Activated CD4-positive, alpha-beta T cell treated with anti-CD3 and anti-CD28 coated beads for 1 hour (primary cell): ENCODE measurements at regions not wholly inside any gene's neighbourhood (a gene's known extent, or its start where the extent isn't known, plus 50 kb on each side); places are given as distances from the start of the nearest gene placed in this dataset.

Experiments used
- DNase-seq: peaks from one replicate; pipeline ENCODE4 v3.0.0-alpha.2; 2020

DNA sequence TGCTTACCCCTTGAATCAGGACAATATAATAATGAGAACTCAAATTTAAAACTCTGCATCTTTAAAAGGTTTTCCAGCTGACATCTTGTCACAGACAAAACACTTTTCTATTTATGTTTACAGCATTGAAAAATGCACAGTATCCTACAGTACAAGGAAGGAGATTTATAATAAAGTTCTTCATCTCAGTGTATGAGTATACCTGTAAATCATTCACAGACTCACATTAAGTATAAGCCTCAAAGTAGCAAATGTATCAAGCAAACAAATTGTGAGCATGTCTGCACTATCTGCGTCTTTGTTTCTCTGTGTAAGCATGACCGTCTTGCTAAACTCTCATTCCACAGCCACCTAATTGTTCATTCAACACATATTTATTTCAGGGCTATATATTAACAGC lies 52.8 kb downstream of the PPP1R2C start:
- no peak for DNase-seq

DNA sequence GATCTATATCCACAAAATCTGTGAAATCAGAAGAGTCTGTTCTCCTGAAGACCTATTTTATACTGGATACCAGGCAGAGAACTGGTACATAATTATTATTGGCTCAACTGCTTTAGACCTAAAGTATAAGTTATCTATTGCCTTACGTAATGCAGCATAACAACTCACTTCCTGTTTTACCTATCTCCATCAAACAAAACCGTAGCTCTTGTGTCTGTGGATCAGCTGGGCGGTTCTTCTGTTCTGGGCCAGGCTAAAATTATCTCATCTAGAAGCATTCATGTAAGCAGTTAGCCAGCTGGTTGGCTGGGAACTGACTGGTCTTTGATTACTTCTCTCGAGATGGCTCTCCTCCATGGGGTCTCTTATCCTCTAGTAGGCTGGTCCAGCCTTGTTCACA lies 57.8 kb downstream of the PPP1R2C start:
- no peak for DNase-seq

DNA sequence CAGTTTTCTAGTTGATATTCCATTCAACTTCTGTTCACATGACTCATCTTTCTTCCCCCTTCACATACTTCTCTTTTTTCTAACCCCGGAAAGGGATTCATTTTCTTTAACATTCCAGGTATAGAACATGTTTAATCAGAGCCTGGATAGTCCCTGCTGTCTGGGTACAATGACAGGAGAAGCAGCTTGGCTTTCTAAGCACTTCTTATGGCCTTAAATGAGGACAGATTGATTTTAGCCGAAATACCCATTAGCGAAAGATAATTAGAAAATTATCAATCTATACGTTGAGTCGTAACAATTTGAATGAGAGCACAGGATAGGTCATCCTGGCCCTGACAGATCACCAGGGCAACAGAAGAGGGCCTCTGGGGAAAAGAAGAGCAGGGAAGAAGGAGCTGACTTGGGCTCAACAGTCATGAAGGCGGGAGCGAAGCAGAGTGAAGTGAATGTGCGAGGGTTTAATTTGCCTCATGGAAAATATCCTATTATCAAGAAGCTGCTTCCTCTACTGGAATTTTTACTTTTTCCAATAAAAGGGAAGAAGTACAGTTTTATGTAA lies 62.2 kb downstream of the PPP1R2C start:
- no peak for DNase-seq

- DNase-seq = peak; percentile 13
Measured at GRCh38 chrX:42714981-42715700, 62.8 kb downstream of the PPP1R2C start.

DNA sequence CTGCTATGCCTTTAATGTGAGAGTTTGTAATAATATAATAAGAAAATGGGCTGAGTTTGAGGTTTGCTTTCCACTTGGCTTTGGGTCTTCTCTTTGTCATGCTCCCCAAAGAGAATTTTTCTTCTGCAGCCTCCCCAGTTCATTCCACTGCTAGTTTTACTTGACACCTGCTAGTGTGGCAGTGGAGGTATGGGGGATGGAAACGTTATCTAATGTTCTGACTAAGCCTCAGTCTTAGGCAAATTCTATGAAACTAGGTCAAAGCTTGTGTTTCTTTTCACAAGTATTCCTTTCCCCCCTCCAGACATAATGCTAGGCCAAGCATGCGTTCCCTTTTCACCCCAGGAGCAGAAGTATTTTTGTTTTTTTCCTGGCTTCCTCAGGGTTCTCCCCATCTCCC lies 67.5 kb downstream of the PPP1R2C start:
- DNase-seq = no peak

GRCh38 chrX:42708222-42708621 lies 69.7 kb downstream of the PPP1R2C start:
- no peak for DNase-seq

DNA sequence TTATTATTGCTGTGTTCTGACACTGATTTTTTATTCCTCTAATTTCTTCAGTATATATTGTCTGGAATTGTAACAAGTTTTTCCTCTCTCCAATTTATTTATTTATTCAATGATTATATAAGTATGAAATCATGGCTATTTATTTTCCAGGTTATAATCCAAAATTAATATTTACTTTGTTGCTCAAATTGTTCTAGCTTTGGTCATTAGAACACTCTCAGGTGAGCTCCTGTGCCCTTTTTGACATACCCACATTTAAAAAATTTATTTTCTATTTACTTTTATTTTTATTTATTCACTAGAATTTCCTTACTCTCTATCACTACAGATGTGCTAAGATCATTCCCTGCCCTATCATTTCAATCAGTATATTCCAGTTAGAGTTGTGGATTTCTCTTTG lies 70.2 kb downstream of the PPP1R2C start:
- DNase-seq = no peak

GRCh38 chrX:42704454-42704853 lies 73.5 kb downstream of the PPP1R2C start:
- no peak for DNase-seq

- DNase-seq = no peak
Measured at GRCh38 chrX:42697544-42697943, 80.4 kb downstream of the PPP1R2C start.

- DNase-seq = no peak
Measured at GRCh38 chrX:42696536-42697124, 81.3 kb downstream of the PPP1R2C start.

DNA sequence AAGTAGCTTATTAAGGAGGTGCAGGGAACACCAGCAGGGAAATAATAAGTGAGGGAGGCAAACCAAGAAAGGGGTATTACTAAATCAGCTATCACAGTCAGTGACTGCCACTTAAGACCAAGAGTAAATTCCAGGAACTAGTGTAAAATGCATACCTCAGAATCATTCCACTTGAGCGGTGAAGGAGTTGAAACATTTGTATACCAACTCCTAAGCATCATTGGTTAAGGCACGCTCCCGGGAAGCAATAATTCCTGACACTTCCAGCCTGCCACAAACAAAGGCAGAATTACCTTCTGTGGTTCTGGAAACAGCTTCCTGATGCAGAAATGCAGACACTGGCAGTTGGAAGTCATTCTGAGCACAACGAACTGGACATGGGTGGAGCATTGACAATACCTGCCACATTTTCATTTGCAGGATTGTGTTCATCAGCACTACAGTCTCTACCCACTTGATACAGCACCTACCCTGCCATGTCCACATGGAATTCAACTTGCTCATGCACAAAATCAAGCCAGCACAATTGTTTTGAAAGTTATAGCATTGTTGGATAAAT lies 82.1 kb downstream of the PPP1R2C start:
- DNase-seq = no peak

DNA sequence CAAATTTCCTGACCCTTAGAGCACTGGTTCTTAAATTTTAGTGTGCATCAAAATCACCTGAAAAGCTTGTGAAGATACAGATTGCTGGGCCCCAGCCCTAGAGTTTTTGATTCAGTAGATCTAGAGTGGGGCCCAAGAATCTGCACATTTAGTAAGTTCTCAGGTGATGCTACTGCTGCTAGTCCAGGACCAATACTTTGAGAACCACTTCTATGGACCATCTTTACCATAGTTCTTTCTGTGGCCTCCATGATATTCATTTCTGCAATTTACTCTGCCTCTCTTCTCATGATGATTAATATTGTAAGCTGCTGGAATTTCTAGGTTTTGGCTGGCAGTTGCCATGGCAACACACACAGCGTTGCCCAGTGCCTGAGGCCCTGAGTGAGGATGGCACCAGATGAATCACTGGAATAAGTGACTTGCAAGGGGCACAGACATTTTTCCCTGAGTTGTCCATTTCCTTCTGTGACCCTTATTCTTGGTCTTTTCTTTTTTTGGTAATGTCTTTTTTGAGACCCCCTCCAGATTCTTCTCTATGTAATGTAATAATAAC lies 83.6 kb downstream of the PPP1R2C start:
- DNase-seq = no peak

GRCh38 chrX:42691196-42691595 lies 86.8 kb downstream of the PPP1R2C start:
- DNase-seq = no peak

DNA sequence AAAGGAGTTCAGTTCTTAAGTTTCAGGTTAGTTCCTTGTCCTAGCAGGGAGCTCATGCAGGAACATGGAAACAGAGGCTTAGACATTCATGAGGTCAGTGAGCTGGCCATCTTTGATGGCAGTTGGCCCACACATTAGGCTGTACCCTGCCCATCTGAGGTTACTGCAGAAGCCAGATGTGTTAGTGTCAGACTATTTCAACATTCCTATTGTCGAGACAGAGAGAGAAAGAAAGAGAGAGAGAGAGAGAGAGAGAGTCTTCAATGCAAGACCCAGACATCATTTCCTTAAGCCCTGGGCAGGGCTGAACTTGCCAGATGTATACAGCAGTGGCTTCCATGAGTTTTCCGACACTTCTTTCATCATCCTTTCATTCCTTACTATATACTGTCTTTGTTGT lies 91.3 kb downstream of the PPP1R2C start:
- DNase-seq = no peak

DNA sequence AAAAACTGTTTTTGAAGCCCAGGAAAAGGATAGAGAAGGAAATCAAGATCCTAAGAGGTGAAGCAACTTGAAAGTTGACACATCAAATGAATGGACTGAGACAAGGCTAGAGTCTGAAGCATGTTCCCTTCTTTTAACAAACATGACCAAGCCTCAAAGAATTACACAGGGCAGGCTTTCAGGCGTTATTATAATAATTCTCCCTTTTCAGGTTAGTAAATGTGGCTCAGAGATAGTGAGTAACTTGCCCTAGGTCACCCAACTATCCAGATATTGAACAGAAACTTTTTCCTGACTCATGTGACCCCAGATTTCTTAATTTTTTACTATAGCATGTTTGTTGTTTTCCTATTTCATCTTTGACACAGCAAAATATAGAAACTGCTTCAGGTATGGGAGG lies 91.7 kb downstream of the PPP1R2C start:
- no peak for DNase-seq

DNA sequence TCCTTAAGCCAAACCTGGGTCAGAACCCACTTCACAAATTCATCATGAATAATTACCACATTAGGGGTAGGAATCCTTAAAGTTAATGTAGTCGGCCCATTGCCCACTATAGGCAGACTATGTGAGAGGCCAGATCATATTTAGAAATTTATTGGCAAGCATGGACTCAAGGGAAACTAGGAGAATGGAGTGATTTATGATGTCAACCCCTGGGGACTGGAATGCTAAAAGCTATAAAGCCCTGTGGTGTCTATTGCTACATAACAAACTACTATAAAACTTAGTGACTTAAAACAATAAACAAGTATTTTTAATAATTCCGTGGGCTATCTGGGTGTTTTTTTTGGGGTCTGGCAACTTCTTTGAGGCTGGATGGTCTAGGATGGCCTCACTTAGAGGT lies 93.9 kb downstream of the PPP1R2C start:
- DNase-seq = no peak

- DNase-seq = no peak
Measured at GRCh38 chrX:42680666-42681065, 97.3 kb downstream of the PPP1R2C start.

- no peak for DNase-seq
Measured at GRCh38 chrX:42678133-42678532, 99.8 kb downstream of the PPP1R2C start.

DNA sequence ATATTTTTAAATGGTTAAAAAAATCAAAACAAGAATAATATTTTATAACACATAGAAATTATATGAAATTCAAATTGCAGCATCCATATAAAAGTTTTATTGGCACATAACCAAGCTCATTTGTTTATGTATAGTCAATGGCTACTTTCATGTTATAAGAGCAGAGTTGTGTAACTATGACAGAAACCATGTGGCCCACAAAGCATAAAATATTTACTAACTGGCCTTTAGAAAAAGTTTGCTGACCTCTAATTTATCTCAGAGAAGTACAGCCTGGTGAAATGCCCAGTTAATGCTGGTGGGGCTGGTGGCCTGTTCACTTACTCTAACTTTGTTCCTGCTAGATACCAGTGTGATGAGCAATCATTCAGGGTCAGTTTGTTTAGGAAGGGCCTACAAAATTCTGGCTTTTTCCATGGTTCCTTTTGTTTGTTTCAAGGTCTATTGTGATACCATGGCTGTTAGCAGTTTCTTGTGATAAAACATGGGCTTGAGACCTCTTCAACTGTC lies 104.6 kb downstream of the PPP1R2C start:
- no peak for DNase-seq

- DNase-seq = no peak
Measured at GRCh38 chrX:42664680-42665079, 113.3 kb downstream of the PPP1R2C start.

- no peak for DNase-seq
Measured at GRCh38 chrX:42628471-42628870, 149.5 kb downstream of the PPP1R2C start.

GRCh38 chrX:42627891-42628290 lies 150.1 kb downstream of the PPP1R2C start:
- no peak for DNase-seq

DNA sequence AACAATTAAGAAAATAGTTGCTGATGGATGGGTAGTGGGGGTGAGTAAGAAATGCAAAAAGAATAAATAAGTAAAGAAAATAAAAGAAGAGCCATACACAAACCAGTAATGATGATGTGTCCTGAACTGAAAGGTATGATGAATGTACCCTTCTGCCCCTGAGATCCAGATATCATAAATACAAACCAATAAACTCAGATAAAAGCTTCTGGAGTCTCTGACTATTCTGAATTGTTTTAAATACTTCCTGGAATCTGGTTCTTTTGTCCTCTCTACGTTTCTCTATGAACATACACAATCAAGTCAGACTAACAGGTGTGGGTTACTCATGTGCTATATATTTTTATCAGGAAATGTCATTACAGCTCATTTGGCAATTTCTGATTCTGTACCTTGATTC lies 153.4 kb downstream of the PPP1R2C start:
- DNase-seq = no peak

GRCh38 chrX:42619068-42619467 lies 158.9 kb downstream of the PPP1R2C start:
- no peak for DNase-seq
